ENCODE measurements at regions not wholly inside any gene's neighbourhood (a gene's known extent, or its start where the extent isn't known, plus 50 kb on each side); places are given as distances from the start of the nearest gene placed in this dataset.

DNA sequence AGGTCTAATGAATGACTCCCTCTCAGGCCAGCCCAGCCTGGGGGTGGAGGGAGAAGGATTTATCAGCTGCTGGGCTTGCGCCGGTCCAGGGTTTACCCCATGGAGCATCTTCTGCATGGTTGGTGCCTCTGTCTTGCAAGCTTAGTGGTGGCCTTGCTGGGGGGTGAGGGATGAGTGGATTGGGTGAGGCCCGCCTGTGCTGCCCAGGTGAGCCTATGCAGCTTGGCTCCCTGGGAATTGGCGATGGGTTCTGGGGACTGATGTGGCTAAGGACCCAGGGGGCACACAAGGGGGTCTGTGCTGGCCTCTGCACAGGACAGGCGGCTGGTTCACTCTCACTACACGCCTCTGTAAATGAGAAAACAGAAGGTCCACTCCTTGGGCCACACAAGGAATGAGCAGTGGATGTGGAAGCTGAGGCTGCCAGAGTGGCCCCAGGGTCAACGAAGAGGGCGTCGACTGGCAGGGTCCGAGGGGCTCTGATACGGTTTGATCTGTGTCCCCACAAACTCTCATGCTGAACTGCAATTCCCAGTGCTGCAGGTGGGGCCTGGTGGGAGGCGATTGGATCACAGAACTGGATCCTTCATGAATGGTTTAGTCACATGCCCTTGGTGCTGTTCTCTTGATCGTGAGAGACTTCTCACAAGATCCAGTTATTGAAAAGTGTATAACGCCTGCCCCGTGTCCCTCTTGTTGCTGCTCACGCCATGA is 151.6 kb upstream of the HDAC4 start:
- no peak overlapping the region for H3K4me3 ChIP-seq
- no peak for DNase-seq
- 78 to 84% (median 84%) methylated on average over 12 to 16 of the region's 16 CpGs for WGBS, 5 donors
- H3K27ac ChIP-seq = no peak overlapping the region
- intact Hi-C loops (cut with DNase I; ENCODE audit: low total_unique reads) = no loop called here
- H3K36me3 ChIP-seq = no peaks in the 10 kb centered on the region
- peaks cover 0 to 7% (median 0%) of the 10 kb centered on the region in 4 donors for H3K4me1 ChIP-seq
- TF ChIP-seq, protein P1, sequence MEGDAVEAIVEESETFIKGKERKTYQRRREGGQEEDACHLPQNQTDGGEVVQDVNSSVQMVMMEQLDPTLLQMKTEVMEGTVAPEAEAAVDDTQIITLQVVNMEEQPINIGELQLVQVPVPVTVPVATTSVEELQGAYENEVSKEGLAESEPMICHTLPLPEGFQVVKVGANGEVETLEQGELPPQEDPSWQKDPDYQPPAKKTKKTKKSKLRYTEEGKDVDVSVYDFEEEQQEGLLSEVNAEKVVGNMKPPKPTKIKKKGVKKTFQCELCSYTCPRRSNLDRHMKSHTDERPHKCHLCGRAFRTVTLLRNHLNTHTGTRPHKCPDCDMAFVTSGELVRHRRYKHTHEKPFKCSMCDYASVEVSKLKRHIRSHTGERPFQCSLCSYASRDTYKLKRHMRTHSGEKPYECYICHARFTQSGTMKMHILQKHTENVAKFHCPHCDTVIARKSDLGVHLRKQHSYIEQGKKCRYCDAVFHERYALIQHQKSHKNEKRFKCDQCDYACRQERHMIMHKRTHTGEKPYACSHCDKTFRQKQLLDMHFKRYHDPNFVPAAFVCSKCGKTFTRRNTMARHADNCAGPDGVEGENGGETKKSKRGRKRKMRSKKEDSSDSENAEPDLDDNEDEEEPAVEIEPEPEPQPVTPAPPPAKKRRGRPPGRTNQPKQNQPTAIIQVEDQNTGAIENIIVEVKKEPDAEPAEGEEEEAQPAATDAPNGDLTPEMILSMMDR (IDR thresholded peaks at IDR 0.05) = no peak
- no peak for TF ChIP-seq POLR2A (IDR thresholded peaks at IDR 0.05)
- no peak for TF ChIP-seq POLR2AphosphoS5 (IDR thresholded peaks at IDR 0.05)
- TF ChIP-seq EP300 (IDR thresholded peaks at IDR 0.05) = no peak
- peaks cover 0 to 10% (median 0%) of the 10 kb centered on the region in 4 donors for H3K9me3 ChIP-seq
- H3K27me3 ChIP-seq = peaks cover 0 to 93% (median 46%) of the 10 kb centered on the region in 3 donors

DNA sequence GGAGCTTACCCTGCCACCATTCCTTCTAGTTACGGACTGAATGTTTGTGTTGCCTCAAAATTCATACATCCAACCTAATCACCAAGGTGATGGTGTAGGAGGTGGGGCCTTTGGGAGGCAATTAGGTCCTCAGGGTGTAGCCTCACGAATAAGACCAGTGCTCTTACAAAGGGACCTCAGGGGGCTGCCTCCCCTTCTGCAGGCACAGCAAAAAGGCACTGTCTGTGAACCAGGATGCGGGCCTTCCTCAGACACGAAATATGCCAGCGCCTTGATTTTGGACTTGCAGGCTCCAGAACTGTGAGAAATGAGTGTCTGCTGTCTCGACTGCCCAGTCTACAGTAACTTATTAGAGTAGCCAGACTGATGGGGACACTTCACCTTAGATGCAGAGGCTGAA is 150.4 kb upstream of the HDAC4 start:
- intact Hi-C loops (cut with DNase I; ENCODE audit: low total_unique reads) = no loop called here
- Histone ChIP-seq H3K4me1 (peaks cover 0 to 4% (median 0%) of the 10 kb centered on the region in 4 donors), H3K9me3 (peaks cover 0 to 10% (median 0%) of the 10 kb centered on the region in 4 donors), H3K27ac (no peak overlapping the region), H3K27me3 (peaks cover 0 to 97% (median 46%) of the 10 kb centered on the region in 3 donors), H3K4me3 (no peak overlapping the region), H3K36me3 (no peaks in the 10 kb centered on the region)
- DNase-seq = no peak
- WGBS, 5 donors = 80 to 90% (median 87%) methylated on average over 6 of the region's 6 CpGs
- TF ChIP-seq POLR2AphosphoS5 (IDR thresholded peaks at IDR 0.05) = no peak
- no peak for TF ChIP-seq EP300 (IDR thresholded peaks at IDR 0.05)
- TF ChIP-seq, protein P1 (IDR thresholded peaks at IDR 0.05) = no peak
- TF ChIP-seq POLR2A (IDR thresholded peaks at IDR 0.05) = no peak

DNA sequence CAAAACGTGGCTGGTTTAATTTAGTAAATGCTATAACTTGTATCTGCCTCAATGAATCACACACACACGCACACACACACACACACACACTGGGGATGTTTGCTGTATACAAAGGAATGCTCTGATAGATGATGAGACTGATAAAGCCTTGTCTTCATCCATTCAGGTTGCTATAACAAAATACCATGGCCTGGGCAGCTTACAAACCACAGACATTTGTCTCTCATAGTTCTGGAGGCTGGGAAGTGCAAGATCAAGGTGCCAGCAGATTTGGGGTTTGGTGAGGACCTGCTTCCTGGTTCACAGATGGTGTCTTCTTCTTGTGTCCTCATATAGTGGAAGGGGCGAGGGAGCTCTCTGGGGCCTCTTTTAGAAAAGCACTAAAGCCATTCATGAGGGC is 149.5 kb upstream of the HDAC4 start:
- Histone ChIP-seq H3K36me3 (no peaks in the 10 kb centered on the region), H3K9me3 (peaks cover 0 to 10% (median 0%) of the 10 kb centered on the region in 4 donors), H3K4me1 (peaks cover 0 to 4% (median 0%) of the 10 kb centered on the region in 4 donors), H3K4me3 (no peak overlapping the region), H3K27ac (no peak overlapping the region), H3K27me3 (peaks cover 0 to 98% (median 52%) of the 10 kb centered on the region in 3 donors)
- TF ChIP-seq EP300 (IDR thresholded peaks at IDR 0.05) (no peak), POLR2AphosphoS5 (IDR thresholded peaks at IDR 0.05) (no peak), POLR2A (IDR thresholded peaks at IDR 0.05) (no peak)
- TF ChIP-seq, protein P1 (IDR thresholded peaks at IDR 0.05) = no peak
- WGBS, 5 donors = 40 to 63% (median 46%) methylated on average over 3 of the region's 3 CpGs
- DNase-seq = no peak
- intact Hi-C loops (cut with DNase I; ENCODE audit: low total_unique reads) = no loop called here

DNA sequence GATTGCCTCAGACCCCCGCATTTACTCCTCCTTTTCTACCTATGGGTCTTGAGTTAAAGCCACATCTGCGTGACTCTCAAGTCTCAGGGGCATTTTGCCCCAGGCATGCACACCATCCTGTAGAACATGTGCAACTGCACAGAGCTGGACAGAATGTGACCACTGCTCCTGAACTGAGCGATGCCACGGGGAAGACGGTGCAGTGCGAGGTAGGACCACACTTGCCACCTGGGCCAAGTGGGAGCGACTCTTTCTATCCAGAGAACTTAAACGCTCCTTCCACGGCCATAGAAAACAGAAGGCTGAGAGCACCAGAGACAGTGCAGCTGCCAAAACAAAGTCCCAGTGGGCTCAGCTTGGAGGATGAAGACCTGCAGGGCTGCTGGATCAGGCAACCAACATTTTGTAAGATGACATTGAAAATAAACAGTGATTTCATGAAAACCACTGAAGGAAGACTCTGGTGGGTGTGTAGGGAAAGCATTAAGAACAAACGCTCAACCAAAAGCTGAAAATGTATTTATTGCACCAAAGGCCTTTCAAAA is 149.0 kb upstream of the HDAC4 start:
- Histone ChIP-seq H3K27me3 (peaks cover 0 to 98% (median 46%) of the 10 kb centered on the region in 3 donors), H3K9me3 (peaks cover 0 to 10% (median 0%) of the 10 kb centered on the region in 4 donors), H3K36me3 (no peaks in the 10 kb centered on the region), H3K27ac (no peak overlapping the region), H3K4me1 (peaks cover 0 to 7% (median 0%) of the 10 kb centered on the region in 4 donors), H3K4me3 (no peak overlapping the region)
- TF ChIP-seq POLR2AphosphoS5 (IDR thresholded peaks at IDR 0.05) (no peak), EP300 (IDR thresholded peaks at IDR 0.05) (no peak), POLR2A (IDR thresholded peaks at IDR 0.05) (no peak)
- TF ChIP-seq, protein P1 (IDR thresholded peaks at IDR 0.05) = no peak
- peak in 1 of 2 donors; percentile 67 for DNase-seq
- WGBS, 5 donors = 86 to 93% (median 90%) methylated on average over 10 of the region's 10 CpGs
- intact Hi-C loops (cut with DNase I; ENCODE audit: low total_unique reads) = no loop called here

All from stomach (tissue), 8 donors.